ENCODE measurements at regions not wholly inside any gene's neighbourhood (a gene's known extent, or its start where the extent isn't known, plus 50 kb on each side); places are given as distances from the start of the nearest gene placed in this dataset.

DNA sequence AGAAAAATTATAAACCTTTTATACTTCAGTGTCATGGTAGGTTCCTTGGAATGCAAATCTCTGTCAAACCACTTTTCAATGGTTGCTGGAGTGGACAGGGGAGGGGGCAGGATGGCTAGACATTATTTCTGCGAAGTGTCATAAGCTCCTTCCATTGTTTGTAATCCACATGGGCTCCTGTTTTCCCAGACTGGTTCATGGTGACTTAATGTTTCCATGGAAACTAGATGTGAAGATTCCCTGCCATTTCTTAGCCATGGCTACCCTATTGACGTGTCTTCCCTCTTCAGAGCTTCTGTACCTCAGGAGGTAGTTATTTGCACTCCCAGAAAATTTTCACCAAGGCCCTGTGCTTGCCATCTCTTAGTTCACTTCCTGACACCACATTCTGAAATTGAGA is 95.3 kb downstream of the UFM1 start:
- TF ChIP-seq NFIC (IDR thresholded peaks at IDR 0.05; ENCODE audit: borderline replicate concordance) (no peak), TAF1 (IDR thresholded peaks at IDR 0.05; ENCODE audit: borderline replicate concordance, low read depth, low read length) (no peak), RFX5 (IDR thresholded peaks at IDR 0.05; ENCODE audit: low read length) (no peak), SIN3A (IDR thresholded peaks at IDR 0.05; ENCODE audit: borderline replicate concordance, low read depth, low read length) (no peak), POLR2AphosphoS5 (IDR thresholded peaks at IDR 0.05; ENCODE audit: low read depth, low read length) (no peak), TEAD4 (IDR thresholded peaks at IDR 0.05; ENCODE audit: borderline replicate concordance, insufficient read depth) (no peak)
- TF ChIP-seq, protein P1, sequence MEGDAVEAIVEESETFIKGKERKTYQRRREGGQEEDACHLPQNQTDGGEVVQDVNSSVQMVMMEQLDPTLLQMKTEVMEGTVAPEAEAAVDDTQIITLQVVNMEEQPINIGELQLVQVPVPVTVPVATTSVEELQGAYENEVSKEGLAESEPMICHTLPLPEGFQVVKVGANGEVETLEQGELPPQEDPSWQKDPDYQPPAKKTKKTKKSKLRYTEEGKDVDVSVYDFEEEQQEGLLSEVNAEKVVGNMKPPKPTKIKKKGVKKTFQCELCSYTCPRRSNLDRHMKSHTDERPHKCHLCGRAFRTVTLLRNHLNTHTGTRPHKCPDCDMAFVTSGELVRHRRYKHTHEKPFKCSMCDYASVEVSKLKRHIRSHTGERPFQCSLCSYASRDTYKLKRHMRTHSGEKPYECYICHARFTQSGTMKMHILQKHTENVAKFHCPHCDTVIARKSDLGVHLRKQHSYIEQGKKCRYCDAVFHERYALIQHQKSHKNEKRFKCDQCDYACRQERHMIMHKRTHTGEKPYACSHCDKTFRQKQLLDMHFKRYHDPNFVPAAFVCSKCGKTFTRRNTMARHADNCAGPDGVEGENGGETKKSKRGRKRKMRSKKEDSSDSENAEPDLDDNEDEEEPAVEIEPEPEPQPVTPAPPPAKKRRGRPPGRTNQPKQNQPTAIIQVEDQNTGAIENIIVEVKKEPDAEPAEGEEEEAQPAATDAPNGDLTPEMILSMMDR (IDR thresholded peaks at IDR 0.05), result no peak

All from SK-N-SH (cell line).